Fibroblast of lung (primary cell): ENCODE measurements at regions not wholly inside any gene's neighbourhood (a gene's known extent, or its start where the extent isn't known, plus 50 kb on each side); places are given as distances from the start of the nearest gene placed in this dataset.

ENCODE experiments used
- EZH2 ChIP-seq: IDR thresholded peaks from 2 replicates; pipeline ENCODE4 v1.5.1; 2012; ENCODE audit warnings: low read length, control low read depth, mild to moderate bottlenecking; ENCODE audit errors: missing control alignments
- TF ChIP-seq, protein P1 (sequence below), 2 donors: IDR thresholded peaks in 1 of 2; conservative IDR thresholded peaks in 1 of 2; 1 replicate in 1 of 2; 2 replicates in 1 of 2; pipeline ENCODE4 v1.5.1; 2011 to 2012; ENCODE audit warnings: low read length in 2 of 2, control low read depth in 1 of 2, inconsistent platforms in 1 of 2, low read depth in 1 of 2, mild to moderate bottlenecking in 1 of 2

- TF ChIP-seq, protein P1, sequence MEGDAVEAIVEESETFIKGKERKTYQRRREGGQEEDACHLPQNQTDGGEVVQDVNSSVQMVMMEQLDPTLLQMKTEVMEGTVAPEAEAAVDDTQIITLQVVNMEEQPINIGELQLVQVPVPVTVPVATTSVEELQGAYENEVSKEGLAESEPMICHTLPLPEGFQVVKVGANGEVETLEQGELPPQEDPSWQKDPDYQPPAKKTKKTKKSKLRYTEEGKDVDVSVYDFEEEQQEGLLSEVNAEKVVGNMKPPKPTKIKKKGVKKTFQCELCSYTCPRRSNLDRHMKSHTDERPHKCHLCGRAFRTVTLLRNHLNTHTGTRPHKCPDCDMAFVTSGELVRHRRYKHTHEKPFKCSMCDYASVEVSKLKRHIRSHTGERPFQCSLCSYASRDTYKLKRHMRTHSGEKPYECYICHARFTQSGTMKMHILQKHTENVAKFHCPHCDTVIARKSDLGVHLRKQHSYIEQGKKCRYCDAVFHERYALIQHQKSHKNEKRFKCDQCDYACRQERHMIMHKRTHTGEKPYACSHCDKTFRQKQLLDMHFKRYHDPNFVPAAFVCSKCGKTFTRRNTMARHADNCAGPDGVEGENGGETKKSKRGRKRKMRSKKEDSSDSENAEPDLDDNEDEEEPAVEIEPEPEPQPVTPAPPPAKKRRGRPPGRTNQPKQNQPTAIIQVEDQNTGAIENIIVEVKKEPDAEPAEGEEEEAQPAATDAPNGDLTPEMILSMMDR (conservative IDR thresholded peaks at IDR 0.05 in 1 of 2, IDR thresholded peaks at IDR 0.05 in 1 of 2; ENCODE audit: low read depth in 1 of 2, low read length in 2 of 2) = no peak
- no peak for TF ChIP-seq EZH2
Measured at GRCh38 chr6:44670146-44670545, 282.6 kb downstream of the CDC5L start.
